IPS DF 4.7 (cell line): ENCODE measurements at regions not wholly inside any gene's neighbourhood (a gene's known extent, or its start where the extent isn't known, plus 50 kb on each side); places are given as distances from the start of the nearest gene placed in this dataset.

Experiments used
- DNase-seq: peaks from one replicate; pipeline ENCODE4 v3.0.0-alpha.2; 2013; ENCODE audit warnings: low spot score; ENCODE audit errors: extremely low read depth

DNA sequence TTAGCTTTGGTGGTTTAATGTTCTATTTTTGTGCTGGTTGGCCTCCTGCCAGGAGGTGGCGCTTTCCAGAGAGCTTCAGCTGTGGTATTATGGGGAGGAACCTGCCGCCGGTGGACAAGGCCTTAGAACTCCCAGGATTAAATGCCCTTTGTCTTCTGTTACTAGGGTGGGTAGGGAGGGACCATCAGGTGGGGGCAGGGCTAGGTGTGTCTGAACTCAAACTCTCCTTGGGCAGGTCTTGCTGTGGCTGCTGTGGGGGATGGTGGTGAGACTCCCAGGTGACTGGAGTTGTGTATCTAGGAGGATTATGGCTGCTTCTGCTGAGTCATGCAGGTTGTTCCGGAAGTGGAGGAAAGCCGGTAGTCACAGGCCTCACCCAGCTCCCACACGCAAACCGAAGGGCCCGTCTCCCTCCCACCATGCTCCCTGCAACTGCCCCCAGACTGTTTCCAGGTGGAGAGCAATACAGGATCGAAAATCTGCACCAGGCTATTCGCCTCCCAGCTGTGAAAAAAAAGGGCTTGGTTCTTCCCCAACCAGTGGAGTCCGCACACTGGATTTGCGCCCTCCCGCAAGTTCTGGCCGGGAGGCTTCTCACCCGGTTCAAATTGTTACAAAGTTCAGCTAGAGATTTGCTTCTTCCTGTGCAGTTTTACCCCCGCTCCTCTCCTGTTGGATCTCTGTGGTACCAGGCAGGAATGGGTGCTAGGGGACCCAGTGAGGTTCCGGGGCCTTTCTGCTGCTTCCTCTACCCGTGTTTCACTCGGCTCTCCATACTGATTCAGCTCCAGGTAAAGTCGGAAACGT, 220.5 kb downstream of the CENPF start:
- DNase-seq = no peak

DNA sequence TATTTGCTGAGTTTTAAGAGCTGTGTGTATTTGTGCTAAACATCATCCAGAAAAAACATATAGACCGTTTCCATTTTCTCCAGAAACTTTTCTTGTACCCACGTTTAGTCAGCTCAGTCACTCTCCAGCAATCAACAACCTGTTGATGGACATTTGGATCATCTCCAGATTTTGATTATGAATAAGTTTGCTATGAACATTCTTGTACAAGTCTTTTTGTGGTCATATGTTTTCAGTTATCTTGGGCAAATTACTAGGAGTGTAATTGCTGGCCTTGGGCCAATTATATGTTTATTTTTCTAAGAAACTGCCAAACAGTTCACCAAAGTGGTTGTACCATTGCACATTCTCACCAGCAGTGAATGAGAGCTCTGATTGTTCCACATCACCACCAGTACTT, 221.8 kb downstream of the CENPF start:
- DNase-seq = no peak

DNA sequence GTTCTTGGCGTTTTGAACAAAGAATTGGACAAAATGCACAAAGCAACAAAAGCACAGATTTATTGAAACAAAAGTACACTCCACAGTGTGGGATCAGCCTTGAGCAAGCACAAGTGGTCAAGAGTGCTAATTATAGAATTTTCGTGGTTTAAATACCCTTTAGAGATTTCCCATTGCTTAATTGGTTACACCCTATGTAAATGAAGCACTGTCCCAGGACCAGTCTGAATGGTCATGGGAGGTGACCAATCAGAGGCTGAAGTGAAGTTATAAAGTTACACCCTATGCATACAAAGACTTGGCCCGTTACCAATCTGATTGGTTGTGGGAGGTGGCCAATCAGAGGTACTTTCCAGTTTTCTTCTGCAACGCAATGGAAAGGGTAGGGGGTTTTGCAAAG, 223.6 kb downstream of the CENPF start:
- no peak for DNase-seq

DNA sequence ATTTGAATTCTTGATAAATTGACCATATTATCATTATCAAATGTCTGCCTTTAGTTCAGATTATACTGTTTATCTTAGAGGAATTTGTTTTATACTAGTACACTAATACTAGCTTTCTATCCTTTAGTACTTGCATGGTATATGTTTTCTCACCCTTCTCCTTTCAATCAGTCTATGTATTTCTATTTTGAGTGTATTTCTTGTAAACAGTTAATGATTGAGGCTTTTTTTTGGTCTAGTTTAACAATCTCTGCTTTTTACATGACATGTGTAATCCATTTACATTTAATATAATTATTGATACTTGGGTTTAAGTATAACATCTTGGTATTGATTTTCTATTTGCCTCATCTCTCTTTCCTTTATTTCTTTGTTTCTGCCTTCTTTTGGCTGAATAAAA, 224.9 kb downstream of the CENPF start:
- DNase-seq = no peak

DNA sequence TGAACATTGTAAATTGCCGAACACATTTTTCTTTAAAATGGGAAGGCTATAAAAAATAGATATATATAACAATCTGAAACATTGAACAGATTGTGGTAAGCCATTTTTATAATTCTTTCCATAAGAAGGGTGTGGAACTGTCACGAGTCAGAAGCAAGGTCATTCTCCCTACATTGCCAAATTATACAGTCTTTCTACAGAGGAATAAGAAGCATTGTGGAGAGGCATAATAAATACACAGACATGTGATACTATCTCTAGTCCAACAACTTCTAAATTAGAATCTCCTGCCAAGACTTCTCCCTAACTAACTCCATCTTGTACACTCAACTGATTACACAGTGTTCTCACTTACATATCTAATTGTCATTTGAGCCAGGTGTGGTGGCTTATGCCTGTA, 227.9 kb downstream of the CENPF start:
- no peak for DNase-seq

- no peak for DNase-seq
Measured at GRCh38 chr1:214831956-214832355, 229.0 kb downstream of the CENPF start.

GRCh38 chr1:214833178-214833756, 230.3 kb downstream of the CENPF start:
- DNase-seq = no peak

DNA sequence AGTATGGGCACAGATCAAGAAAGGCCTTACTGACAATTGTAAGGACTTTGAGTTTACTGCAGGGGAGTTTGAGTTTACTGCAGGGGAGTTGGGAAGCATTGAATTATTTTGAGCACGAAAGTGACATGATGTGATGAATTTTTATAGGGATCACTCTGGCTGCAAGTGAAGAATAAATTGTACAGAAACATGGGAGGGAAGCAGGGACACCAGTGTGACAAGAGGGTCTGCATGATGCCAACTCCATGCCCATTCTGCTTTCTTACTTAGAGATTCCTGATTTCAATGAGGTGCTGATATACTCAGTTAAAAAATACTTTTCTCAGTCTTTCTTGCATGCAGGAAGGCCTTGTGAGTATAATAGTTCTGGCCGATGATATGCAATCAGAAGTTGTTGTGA, 234.4 kb downstream of the CENPF start:
- DNase-seq = no peak

GRCh38 chr1:214838351-214838750, 235.4 kb downstream of the CENPF start:
- no peak for DNase-seq

DNA sequence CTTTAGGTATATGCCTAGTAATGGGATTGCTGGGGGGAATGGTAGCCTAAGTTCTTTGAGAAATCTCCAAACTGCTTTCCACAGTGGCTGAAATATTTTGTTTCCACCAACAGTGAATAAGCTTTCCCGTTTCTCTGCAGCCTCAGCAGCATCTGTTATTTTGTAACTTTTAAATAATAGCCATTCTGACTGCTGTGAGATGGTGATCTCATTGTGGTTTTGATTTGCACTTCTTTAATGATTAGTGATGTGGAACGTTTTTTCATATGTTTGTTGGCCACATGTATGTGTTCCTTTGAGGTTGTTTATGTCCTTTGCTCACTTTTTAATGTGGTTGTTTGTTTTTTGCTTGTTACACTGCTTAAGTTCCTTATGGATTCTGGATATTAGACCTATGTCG, 237.4 kb downstream of the CENPF start:
- DNase-seq = no peak

DNA sequence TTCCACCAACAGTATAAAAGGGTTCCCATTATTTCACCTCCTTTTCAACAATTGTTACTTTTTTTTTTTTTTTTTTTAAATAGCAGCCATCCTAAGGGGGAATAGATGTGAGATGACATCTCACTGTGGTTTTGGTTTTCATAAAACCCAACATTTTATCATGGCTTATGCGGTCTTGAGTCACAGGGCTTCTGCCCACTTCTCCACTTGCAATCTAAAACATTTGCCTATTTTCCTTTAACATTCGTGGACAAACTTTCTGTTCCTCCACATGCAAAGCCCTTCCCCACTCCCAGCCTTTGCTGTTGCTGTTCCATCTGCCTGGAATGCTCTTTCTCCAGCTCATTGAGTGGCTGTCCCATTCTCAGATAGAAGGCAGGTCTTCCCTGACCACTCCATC, 239.7 kb upstream of the KCNK2 start:
- no peak for DNase-seq

DNA sequence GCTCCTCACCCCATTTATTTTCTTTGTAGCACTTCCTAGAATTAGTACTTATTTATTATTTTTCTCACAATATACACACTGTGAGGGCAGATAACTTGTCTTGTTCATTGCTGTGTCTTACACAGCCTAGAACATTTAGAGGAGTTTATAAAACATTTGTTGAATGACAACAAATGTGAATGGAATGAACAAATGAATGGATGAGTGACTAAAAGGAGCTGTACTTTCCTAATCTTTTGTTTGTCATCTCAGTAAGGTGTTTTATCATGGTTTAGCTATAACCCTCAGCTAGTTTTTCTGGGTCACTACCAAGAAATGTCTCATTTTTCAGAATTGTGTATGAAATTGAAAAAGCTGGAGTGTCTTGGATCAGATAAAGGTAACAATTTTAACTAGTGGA, 239.3 kb upstream of the KCNK2 start:
- no peak for DNase-seq

DNA sequence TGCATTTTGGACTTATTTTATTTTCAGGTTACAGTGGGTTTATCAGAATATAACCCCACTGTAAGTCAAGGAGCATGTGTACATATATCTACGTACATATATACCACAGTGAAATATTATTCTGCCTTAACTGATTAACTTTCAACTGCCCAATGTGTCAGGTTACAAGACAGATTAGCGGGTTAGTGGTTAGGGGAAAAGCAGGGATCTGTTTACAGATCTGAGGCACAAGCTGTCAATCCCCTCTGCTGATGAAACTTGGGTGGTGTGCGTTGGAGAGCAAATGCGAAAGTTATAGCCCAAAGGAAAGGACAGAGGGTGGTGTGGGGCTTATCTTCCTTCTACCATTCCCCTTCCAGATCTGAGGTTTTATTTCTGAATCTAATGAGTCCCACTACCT, 238.2 kb upstream of the KCNK2 start:
- no peak for DNase-seq

GRCh38 chr1:214846276-214846675, 236.3 kb upstream of the KCNK2 start:
- no peak for DNase-seq

- no peak for DNase-seq
Measured at GRCh38 chr1:214847071-214847810, 235.3 kb upstream of the KCNK2 start.

DNA sequence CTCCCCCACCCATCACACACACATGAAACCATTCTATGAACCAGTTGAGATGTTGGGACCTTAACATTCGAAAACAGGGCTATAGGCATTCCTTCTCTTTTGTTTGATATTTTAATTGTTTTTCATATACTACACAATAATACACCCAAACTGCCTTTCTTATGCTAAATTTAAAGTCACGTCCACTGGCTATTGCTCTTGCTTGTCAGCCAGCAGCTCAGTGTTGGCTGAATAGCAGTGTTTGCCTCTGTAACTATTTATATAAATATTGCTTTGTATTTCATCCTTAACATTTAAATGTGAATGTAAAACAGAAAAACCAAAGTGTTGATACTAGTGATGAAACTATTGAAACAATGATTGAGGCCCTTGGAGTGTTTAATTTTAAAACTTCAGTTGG, 234.4 kb upstream of the KCNK2 start:
- DNase-seq = no peak

- DNase-seq = no peak
Measured at GRCh38 chr1:214850432-214851050, 232.0 kb upstream of the KCNK2 start.

DNA sequence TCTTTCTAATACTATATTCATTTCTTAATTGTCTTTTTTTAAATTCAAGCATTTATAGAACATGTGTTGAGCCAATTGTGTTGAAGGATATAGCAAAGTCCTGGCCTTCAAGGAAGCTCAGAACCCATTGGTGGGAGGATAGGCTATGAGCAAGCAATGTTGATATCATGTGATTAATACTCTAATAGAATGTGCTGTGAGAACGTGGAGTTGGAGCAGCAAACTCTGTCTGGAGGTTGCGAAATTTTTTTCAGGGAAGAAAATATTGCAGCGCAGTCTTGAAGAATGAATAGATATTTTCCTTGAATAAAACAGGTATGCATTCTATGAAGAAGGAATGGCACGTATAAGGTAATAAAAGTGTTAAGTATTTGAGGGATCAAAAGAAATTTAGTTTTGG, 229.2 kb upstream of the KCNK2 start:
- DNase-seq = no peak

- no peak for DNase-seq
Measured at GRCh38 chr1:214854126-214854875, 228.2 kb upstream of the KCNK2 start.

DNA sequence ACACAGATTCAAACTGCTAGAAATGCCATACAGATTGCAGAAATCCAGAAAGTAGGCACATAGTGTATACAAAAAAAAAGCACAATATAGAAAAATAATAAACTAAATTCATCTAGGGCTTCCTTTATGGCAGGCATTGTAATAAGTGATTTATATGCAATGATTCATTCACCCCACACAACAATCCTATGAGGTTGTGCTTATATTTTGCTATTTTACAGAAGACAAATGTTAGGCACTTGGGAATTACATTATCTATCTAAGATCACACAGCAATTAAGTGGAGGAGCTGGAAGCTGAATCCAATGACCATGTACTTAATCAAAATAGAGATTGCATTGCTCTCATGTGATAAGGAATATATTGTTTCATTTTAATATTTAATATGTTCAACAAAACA, 225.7 kb upstream of the KCNK2 start:
- no peak for DNase-seq

- no peak for DNase-seq
Measured at GRCh38 chr1:214857716-214858115, 224.8 kb upstream of the KCNK2 start.
